GM23338 (cell line): ENCODE measurements at regions not wholly inside any gene's neighbourhood (a gene's known extent, or its start where the extent isn't known, plus 50 kb on each side); places are given as distances from the start of the nearest gene placed in this dataset.
"Not testable (repeated sequence)": the region's sequence is repeated elsewhere in the genome, so short reads cannot be mapped to it uniquely, and the experiment has no call there.

Experiments used
- ATAC-seq: fragments of 200-7000 bp; cut with Tn5 transposase; 3 replicates; pipeline ENCODE4 v1.9.1; 2020
- DNase-seq: peaks from one replicate; pipeline ENCODE4 v3.0.0-alpha.2; 2015; ENCODE audit warnings: low spot score
- H2AFZ ChIP-seq: fragments of 200-600 bp; sonication (generic); 2 replicates; pipeline ENCODE4 v1.8.0; 2016; ENCODE audit warnings: antibody characterized with exemption, mild to moderate bottlenecking, moderate library complexity
- H3F3A ChIP-seq: fragments of 200-600 bp; sonication (generic); replicated peaks from 2 replicates; pipeline ENCODE4 v1.8.0; 2017; ENCODE audit warnings: antibody characterized with exemption, mixed run types, low read depth
- H3K27ac ChIP-seq: fragments of 200-600 bp; sonication (generic); 2 replicates; pipeline ENCODE4 v1.6.1; 2016; ENCODE audit warnings: low read depth
- H3K27me3 ChIP-seq: fragments of 200-600 bp; sonication (generic); 2 replicates; pipeline ENCODE4 v1.8.0; 2016; ENCODE audit warnings: mild to moderate bottlenecking, mixed run types, moderate library complexity; ENCODE audit not compliant: insufficient read depth
- H3K36me3 ChIP-seq: fragments of 200-600 bp; sonication (generic); 2 replicates; pipeline ENCODE4 v1.8.0; 2016; ENCODE audit warnings: mild to moderate bottlenecking; ENCODE audit not compliant: insufficient read depth
- H3K4me1 ChIP-seq: fragments of 200-600 bp; sonication (generic); 2 replicates; pipeline ENCODE4 v1.8.0; 2016; ENCODE audit warnings: mild to moderate bottlenecking, moderate library complexity; ENCODE audit not compliant: insufficient read depth
- H3K4me2 ChIP-seq: fragments of 200-600 bp; sonication (generic); 2 replicates; pipeline ENCODE4 v1.7.1; 2017; ENCODE audit warnings: mixed run types
- H3K4me3 ChIP-seq: fragments of 200-600 bp; sonication (generic); 2 replicates; pipeline ENCODE4 v1.6.1; 2016; ENCODE audit warnings: mixed run types
- H3K79me2 ChIP-seq: fragments of 200-600 bp; sonication (generic); replicated peaks from 2 replicates; pipeline ENCODE4 v1.8.0; 2017; ENCODE audit warnings: mild to moderate bottlenecking; ENCODE audit not compliant: insufficient read depth
- H3K9me2 ChIP-seq: fragments of 200-600 bp; sonication (generic); 2 replicates; pipeline ENCODE4 v1.8.0; 2017; ENCODE audit not compliant: insufficient read depth
- H4K20me1 ChIP-seq: fragments of 200-600 bp; sonication (generic); replicated peaks from 2 replicates; pipeline ENCODE4 v1.8.0; 2017; ENCODE audit warnings: mild to moderate bottlenecking; ENCODE audit not compliant: insufficient read depth
- H3K27ac Mint-ChIP-seq: 2 replicates; pipeline ENCODE4 v1.8.0; 2020; ENCODE audit warnings: inconsistent platforms, mild to moderate bottlenecking, moderate library complexity, mixed read lengths
- H3K27me3 Mint-ChIP-seq: 3 replicates; pipeline ENCODE4 v1.8.0; 2022; ENCODE audit warnings: low read depth, mild to moderate bottlenecking, moderate library complexity, mixed read lengths, inconsistent platforms; ENCODE audit not compliant: insufficient read depth, poor library complexity
- H3K36me3 Mint-ChIP-seq: 3 replicates; pipeline ENCODE4 v1.8.0; 2021; ENCODE audit warnings: low read depth, mild to moderate bottlenecking, inconsistent platforms, moderate library complexity, mixed read lengths
- H3K4me1 Mint-ChIP-seq: 3 replicates; pipeline ENCODE4 v1.8.0; 2020; ENCODE audit warnings: mild to moderate bottlenecking, inconsistent platforms, mixed read lengths
- H3K4me3 Mint-ChIP-seq: 3 replicates; pipeline ENCODE4 v1.8.0; 2021; ENCODE audit warnings: moderate library complexity, mild to moderate bottlenecking, inconsistent platforms, mixed read lengths
- H3K9me3 Mint-ChIP-seq: 3 replicates; pipeline ENCODE4 v1.8.0; 2020; ENCODE audit warnings: moderate library complexity, mild to moderate bottlenecking, inconsistent platforms, mixed read lengths
- CTCF ChIP-seq, 2 experiments: fragments of 200-600 bp in 1 of 2; sonication (generic) in 1 of 2; conservative IDR thresholded peaks; 2 replicates each; pipeline versions ENCODE4 v1.5.1 to v1.6.1; 2016 to 2017; ENCODE audit warnings: antibody characterized with exemption in 2 of 2, low read depth in 2 of 2, mild to moderate bottlenecking in 2 of 2, moderate library complexity in 1 of 2
- EZH2 ChIP-seq: fragments of 200-600 bp; sonication (generic); IDR thresholded peaks from one replicate; pipeline ENCODE4 v1.8.0; 2017; ENCODE audit warnings: antibody characterized with exemption, mild to moderate bottlenecking, low read depth; ENCODE audit not compliant: unreplicated experiment
- EZH2phosphoT487 ChIP-seq: fragments of 200-600 bp; sonication (generic); IDR thresholded peaks from one replicate; pipeline ENCODE4 v1.8.1; 2018; ENCODE audit warnings: antibody characterized with exemption; ENCODE audit not compliant: unreplicated experiment
- POLR2AphosphoS5 ChIP-seq: IDR thresholded peaks from 2 replicates; pipeline ENCODE4 v1.6.1; 2016; ENCODE audit warnings: antibody characterized with exemption, low read depth

GRCh38 chr1:96525657-96526557, 195.7 kb upstream of the PTBP2 start:
- no peak overlapping the region for H3K4me3 ChIP-seq
- no peaks in the 10 kb centered on the region for H3K79me2 ChIP-seq
- Mint-ChIP-seq H3K4me3 (no peak overlapping the region), H3K27me3 (peaks cover 8% of the 10 kb centered on the region), H3K9me3 (peaks cover 41% of the 10 kb centered on the region), H3K4me1 (peaks cover 50% of the 10 kb centered on the region), H3K27ac (no peak overlapping the region), H3K36me3 (peaks cover 40% of the 10 kb centered on the region)
- H3K4me2 ChIP-seq: no peak overlapping the region
- ATAC-seq: no peak
- DNase-seq: no peak
- no peaks in the 10 kb centered on the region for H3K27me3 ChIP-seq
- no peak overlapping the region for H3K27ac ChIP-seq
- H3K36me3 ChIP-seq: peaks cover 22% of the 10 kb centered on the region
- no peaks in the 10 kb centered on the region for H4K20me1 ChIP-seq
- no peaks in the 10 kb centered on the region for H3F3A ChIP-seq
- TF ChIP-seq CTCF (conservative IDR thresholded peaks at IDR 0.05; ENCODE audit: low read depth in 2 of 2) (no peak), EZH2 (no peak), EZH2phosphoT487 (no peak)
- peaks cover 45% of the 10 kb centered on the region for H3K4me1 ChIP-seq
- no peaks in the 10 kb centered on the region for H3K9me2 ChIP-seq
- no peak overlapping the region for H2AFZ ChIP-seq

GRCh38 chr1:96528672-96529071, 192.9 kb upstream of the PTBP2 start:
- H3K27ac ChIP-seq, H3K27ac Mint-ChIP-seq, H3F3A ChIP-seq, H3K4me3 ChIP-seq, H3K27me3 Mint-ChIP-seq, ATAC-seq, H2AFZ ChIP-seq, H3K4me2 ChIP-seq, H3K79me2 ChIP-seq, H3K27me3 ChIP-seq, H3K9me2 ChIP-seq, H4K20me1 ChIP-seq, H3K4me3 Mint-ChIP-seq, DNase-seq: not testable (repeated sequence)
- Mint-ChIP-seq H3K9me3 (peaks cover 50% of the 10 kb centered on the region), H3K4me1 (peaks cover 26% of the 10 kb centered on the region), H3K36me3 (peaks cover 44% of the 10 kb centered on the region)
- peaks cover 19% of the 10 kb centered on the region for H3K4me1 ChIP-seq
- H3K36me3 ChIP-seq: peaks cover 22% of the 10 kb centered on the region

GRCh38 chr1:96533820-96534219, 187.8 kb upstream of the PTBP2 start:
- Histone ChIP-seq H3K4me2 (no peak overlapping the region), H2AFZ (no peak overlapping the region), H3K36me3 (peaks cover 13% of the 10 kb centered on the region), H3K4me3 (no peak overlapping the region), H3K27me3 (no peaks in the 10 kb centered on the region), H3K9me2 (no peaks in the 10 kb centered on the region), H4K20me1 (no peaks in the 10 kb centered on the region), H3K79me2 (no peaks in the 10 kb centered on the region), H3F3A (no peaks in the 10 kb centered on the region), H3K27ac (no peak overlapping the region), H3K4me1 (no peaks in the 10 kb centered on the region)
- Mint-ChIP-seq H3K36me3 (peaks cover 16% of the 10 kb centered on the region), H3K4me1 (peaks cover 9% of the 10 kb centered on the region), H3K27me3 (peaks cover 1% of the 10 kb centered on the region), H3K27ac (no peak overlapping the region), H3K4me3 (no peak overlapping the region), H3K9me3 (peaks cover 28% of the 10 kb centered on the region)
- ATAC-seq: no peak
- DNase-seq: no peak
- TF ChIP-seq EZH2phosphoT487 (no peak), CTCF (conservative IDR thresholded peaks at IDR 0.05; ENCODE audit: low read depth in 2 of 2) (no peak), POLR2AphosphoS5 (no peak)
